Stimulated activated naive CD8-positive, alpha-beta T cell treated with anti-CD3 and anti-CD28 coated beads, Interleukin-15, amount 100 ng/mL, for 72 hours (primary cell): ENCODE measurements at regions not wholly inside any gene's neighbourhood (a gene's known extent, or its start where the extent isn't known, plus 50 kb on each side); places are given as distances from the start of the nearest gene placed in this dataset.
"Not testable (repeated sequence)": the region's sequence is repeated elsewhere in the genome, so short reads cannot be mapped to it uniquely, and the experiment has no call there.

ENCODE experiments used
- ATAC-seq: fragments of 150-1000 bp; cut with Tn5 transposase; 2 replicates; pipeline ENCODE4 v1.10.0; 2021; ENCODE audit warnings: mild to moderate bottlenecking, moderate library complexity
- DNase-seq, 2 donors: peaks; one replicate each; pipeline ENCODE4 v3.0.0; 2021 to 2022
- H3K27ac Mint-ChIP-seq, 2 donors: one replicate each; pipeline ENCODE4 v1.8.0; 2022; ENCODE audit warnings: mild to moderate bottlenecking in 2 of 2, mixed read lengths in 2 of 2, moderate library complexity in 2 of 2
- H3K27me3 Mint-ChIP-seq: one replicate; pipeline ENCODE4 v1.8.0; 2022; ENCODE audit warnings: mixed read lengths
- H3K4me1 Mint-ChIP-seq: one replicate; pipeline ENCODE4 v1.8.0; 2022; ENCODE audit warnings: mild to moderate bottlenecking, mixed read lengths
- H3K4me3 Mint-ChIP-seq, 2 donors: one replicate each; pipeline ENCODE4 v1.8.0; 2022; ENCODE audit warnings: mild to moderate bottlenecking in 2 of 2, mixed read lengths in 2 of 2, moderate library complexity in 1 of 2
- H3K9me3 Mint-ChIP-seq, 2 donors: one replicate each; pipeline ENCODE4 v1.8.0; 2022; ENCODE audit warnings: mixed read lengths in 2 of 2

GRCh38 chr3:55159016-55159415, 231.2 kb upstream of the LRTM1 start:
- Mint-ChIP-seq H3K9me3 (peaks cover 5 to 18% of the 10 kb centered on the region in 2 donors), H3K4me3 (no peak overlapping the region), H3K27ac (no peak overlapping the region), H3K4me1 (no peaks in the 10 kb centered on the region), H3K27me3 (peaks cover 6% of the 10 kb centered on the region)
- no peak for ATAC-seq
- DNase-seq, result no peak

GRCh38 chr3:55158345-55158744, 230.5 kb upstream of the LRTM1 start:
- ATAC-seq, result no peak
- H3K27me3 Mint-ChIP-seq, result peaks cover 6% of the 10 kb centered on the region
- DNase-seq, result no peak
- H3K27ac Mint-ChIP-seq, result no peak overlapping the region
- H3K9me3 Mint-ChIP-seq, result peaks cover 3 to 15% of the 10 kb centered on the region in 2 donors
- no peaks in the 10 kb centered on the region for H3K4me1 Mint-ChIP-seq
- no peak overlapping the region for H3K4me3 Mint-ChIP-seq

DNA sequence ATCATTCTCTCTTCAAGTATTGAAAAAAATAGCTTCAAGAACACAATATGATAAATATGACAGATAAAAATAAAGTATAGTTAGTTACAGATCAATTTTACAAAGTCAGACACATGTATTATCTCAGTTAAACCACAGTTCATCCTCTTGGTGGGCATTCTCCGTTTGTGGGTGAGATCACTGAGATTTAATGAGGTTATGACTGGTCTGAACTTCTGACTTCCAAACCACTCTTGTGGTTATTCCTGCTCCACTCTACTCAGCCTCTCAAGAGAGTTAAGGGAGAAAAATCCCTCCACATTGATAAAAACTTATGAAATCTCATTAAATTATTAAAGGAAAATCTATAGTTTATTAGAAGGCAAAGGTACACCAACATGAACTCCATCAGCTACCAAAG, 229.9 kb upstream of the LRTM1 start:
- ATAC-seq (no peak), DNase-seq (no peak)
- peaks cover 1 to 9% of the 10 kb centered on the region in 2 donors for H3K9me3 Mint-ChIP-seq
- no peak overlapping the region for H3K27ac Mint-ChIP-seq
- H3K4me1 Mint-ChIP-seq, result no peaks in the 10 kb centered on the region
- peaks cover 6% of the 10 kb centered on the region for H3K27me3 Mint-ChIP-seq
- no peak overlapping the region for H3K4me3 Mint-ChIP-seq

- peaks cover 6% of the 10 kb centered on the region for H3K27me3 Mint-ChIP-seq
- H3K9me3 Mint-ChIP-seq, result peaks cover 6 to 9% of the 10 kb centered on the region in 2 donors
- H3K4me3 Mint-ChIP-seq, result no peak overlapping the region
- no peak overlapping the region for H3K27ac Mint-ChIP-seq
- ATAC-seq (no peak), DNase-seq (no peak)
- H3K4me1 Mint-ChIP-seq, result no peaks in the 10 kb centered on the region
These were observed 229.2 kb upstream of the LRTM1 start for GRCh38 chr3:55156851-55157650.

DNA sequence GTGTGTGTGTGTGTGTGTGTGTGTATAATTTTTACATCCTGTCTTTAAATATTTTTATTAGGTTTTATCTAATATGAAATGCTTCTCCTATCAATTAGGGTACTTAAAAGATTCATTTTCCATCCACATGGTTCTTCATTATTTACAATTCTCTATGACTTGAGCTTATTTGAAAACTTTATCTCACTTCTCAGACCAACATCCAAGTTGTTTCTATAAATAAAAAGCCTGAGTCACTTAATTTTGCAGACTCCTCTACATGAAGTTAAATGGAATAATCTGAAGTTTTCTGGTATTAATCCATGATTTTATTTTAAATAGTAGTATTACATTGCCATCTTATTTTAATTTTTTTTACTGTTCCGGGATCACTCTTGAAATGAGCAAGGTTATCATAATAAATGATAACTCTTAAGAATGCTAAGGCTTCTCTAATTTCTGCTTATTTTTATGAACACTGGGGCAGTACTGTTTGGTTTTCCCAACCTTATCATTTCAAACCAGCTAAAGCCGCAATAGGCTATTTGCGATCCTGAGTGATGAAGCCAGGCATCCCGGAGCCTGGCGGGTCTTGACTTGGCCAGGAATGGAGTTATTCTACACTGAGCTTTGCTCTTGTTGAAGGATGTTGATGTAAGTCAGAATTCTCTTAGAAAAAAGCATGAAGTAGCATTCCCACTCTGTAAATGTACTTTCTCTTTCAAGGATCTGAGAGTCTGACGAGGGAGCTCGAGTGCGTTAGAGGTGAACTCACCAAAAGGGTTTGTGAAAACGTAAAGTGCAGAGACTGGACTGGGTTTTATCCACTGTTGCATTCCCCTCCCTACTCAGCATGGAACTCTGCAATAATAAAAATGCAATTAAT, 220.2 kb upstream of the LRTM1 start:
- Mint-ChIP-seq H3K9me3 (peaks cover 7 to 11% of the 10 kb centered on the region in 2 donors), H3K4me3 (no peak overlapping the region), H3K4me1 (no peaks in the 10 kb centered on the region), H3K27ac (no peak overlapping the region), H3K27me3 (no peaks in the 10 kb centered on the region)
- DNase-seq (no peak), ATAC-seq (no peak)

GRCh38 chr3:55147406-55147805, 219.5 kb upstream of the LRTM1 start:
- Mint-ChIP-seq H3K4me3 (no peak overlapping the region), H3K4me1 (no peaks in the 10 kb centered on the region), H3K27ac (no peak overlapping the region), H3K9me3 (peaks cover 6 to 7% of the 10 kb centered on the region in 2 donors), H3K27me3 (no peaks in the 10 kb centered on the region)
- DNase-seq (no peak), ATAC-seq (no peak)

- ATAC-seq (no peak), DNase-seq (no peak)
- H3K4me1 Mint-ChIP-seq, result no peaks in the 10 kb centered on the region
- H3K4me3 Mint-ChIP-seq, result no peak overlapping the region
- no peaks in the 10 kb centered on the region for H3K27me3 Mint-ChIP-seq
- no peak overlapping the region for H3K27ac Mint-ChIP-seq
- peaks cover 5 to 7% of the 10 kb centered on the region in 2 donors for H3K9me3 Mint-ChIP-seq
These were observed 218.4 kb upstream of the LRTM1 start for GRCh38 chr3:55146216-55146615.

- Mint-ChIP-seq H3K4me3 (no peak overlapping the region), H3K27ac (no peak overlapping the region), H3K9me3 (peaks cover 5 to 7% of the 10 kb centered on the region in 2 donors), H3K27me3 (no peaks in the 10 kb centered on the region), H3K4me1 (no peaks in the 10 kb centered on the region)
- ATAC-seq, result no peak
- DNase-seq, result no peak
These were observed 216.3 kb upstream of the LRTM1 start for GRCh38 chr3:55144015-55144673.

DNA sequence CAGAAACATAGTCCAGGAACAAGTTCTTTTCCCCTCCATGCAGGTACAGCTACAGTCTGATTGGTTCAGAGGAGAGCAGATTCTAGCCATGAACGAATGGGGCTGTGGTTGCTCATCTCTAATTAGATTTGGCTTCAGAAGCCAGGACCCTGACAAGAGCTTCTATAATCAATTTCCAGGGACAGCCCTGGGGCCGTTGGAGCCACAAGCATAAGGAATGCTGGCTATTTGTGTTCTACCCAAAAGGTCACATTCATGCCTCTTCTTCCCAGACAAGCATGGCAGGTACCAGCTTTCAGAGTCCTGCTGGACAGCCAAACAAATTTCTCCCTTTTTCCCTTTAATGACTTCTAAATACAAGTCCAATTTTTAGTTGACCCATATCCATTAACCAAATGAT, 215.5 kb upstream of the LRTM1 start:
- ATAC-seq (no peak), DNase-seq (no peak)
- Mint-ChIP-seq H3K4me1 (no peaks in the 10 kb centered on the region), H3K4me3 (no peak overlapping the region), H3K27ac (no peak overlapping the region), H3K9me3 (peaks cover 5 to 7% of the 10 kb centered on the region in 2 donors), H3K27me3 (no peaks in the 10 kb centered on the region)

DNA sequence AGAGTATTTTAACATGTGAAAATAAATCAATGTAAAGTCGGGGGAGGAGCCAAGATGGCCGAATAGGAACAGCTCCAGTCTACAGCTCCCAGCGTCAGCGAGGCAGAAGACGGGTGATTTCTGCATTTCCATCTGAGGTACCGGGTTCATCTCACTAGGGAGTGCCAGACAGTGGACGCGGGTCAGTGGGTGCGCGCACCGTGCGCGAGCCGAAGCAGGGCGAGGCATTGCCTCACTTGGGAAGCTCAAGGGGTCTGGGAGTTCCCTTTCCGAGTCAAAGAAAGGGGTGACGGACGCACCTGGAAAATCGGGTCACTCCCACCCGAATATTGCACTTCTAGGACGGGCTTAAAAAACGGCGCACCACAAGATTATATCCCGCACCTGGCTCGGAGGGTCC, 208.4 kb upstream of the LRTM1 start:
- H3K4me3 Mint-ChIP-seq, ATAC-seq, H3K27me3 Mint-ChIP-seq, H3K27ac Mint-ChIP-seq, H3K4me1 Mint-ChIP-seq, DNase-seq, H3K9me3 Mint-ChIP-seq: not testable (repeated sequence)

- Mint-ChIP-seq H3K27me3 (peaks cover 8% of the 10 kb centered on the region), H3K4me1 (no peaks in the 10 kb centered on the region), H3K27ac (no peak overlapping the region), H3K4me3 (no peak overlapping the region), H3K9me3 (peaks cover 5 to 8% of the 10 kb centered on the region in 2 donors)
- no peak for ATAC-seq
- no peak for DNase-seq
These were observed 200.5 kb upstream of the LRTM1 start for GRCh38 chr3:55128225-55128823.

DNA sequence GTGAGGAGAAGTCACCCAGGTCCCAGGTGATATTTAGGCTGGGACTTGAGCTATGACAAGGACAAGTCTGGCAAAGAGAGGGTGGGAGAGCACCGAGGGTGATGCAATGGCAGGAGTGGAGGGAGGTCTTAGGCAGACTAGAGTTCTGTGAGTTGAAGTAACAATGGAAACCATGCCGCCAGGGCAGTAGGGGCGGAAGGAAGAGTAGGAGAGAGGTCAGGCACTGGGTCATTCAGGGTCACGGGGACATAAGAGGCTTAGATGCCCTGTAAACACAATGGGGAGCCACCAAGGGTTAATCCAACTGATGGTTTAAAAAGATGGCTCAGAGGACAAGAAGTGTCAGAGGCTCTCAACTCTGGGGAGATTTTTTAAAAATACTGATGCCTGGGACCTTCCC, 199.7 kb upstream of the LRTM1 start:
- peaks cover 8% of the 10 kb centered on the region for H3K27me3 Mint-ChIP-seq
- H3K4me3 Mint-ChIP-seq, result no peak overlapping the region
- H3K27ac Mint-ChIP-seq, result no peak overlapping the region
- H3K4me1 Mint-ChIP-seq, result no peaks in the 10 kb centered on the region
- H3K9me3 Mint-ChIP-seq, result peaks cover 5 to 8% of the 10 kb centered on the region in 2 donors
- DNase-seq (no peak), ATAC-seq (no peak)

- Mint-ChIP-seq H3K27me3 (peaks cover 8% of the 10 kb centered on the region), H3K9me3 (peaks cover 5 to 8% of the 10 kb centered on the region in 2 donors), H3K27ac (no peak overlapping the region), H3K4me3 (no peak overlapping the region), H3K4me1 (no peaks in the 10 kb centered on the region)
- ATAC-seq, result no peak
- no peak for DNase-seq
These were observed 196.5 kb upstream of the LRTM1 start for GRCh38 chr3:55124371-55124770.
